HG02678 (cell line): ENCODE measurements at regions not wholly inside any gene's neighbourhood (a gene's known extent, or its start where the extent isn't known, plus 50 kb on each side); places are given as distances from the start of the nearest gene placed in this dataset.
"Not testable (repeated sequence)": the region's sequence is repeated elsewhere in the genome, so short reads cannot be mapped to it uniquely, and the experiment has no call there.

Experiments used
- ATAC-seq: cut with Tn5 transposase; IDR thresholded peaks from one replicate; pipeline ENCODE4 v1.9.1; 2021; ENCODE audit warnings: mild to moderate bottlenecking, moderate library complexity; ENCODE audit not compliant: unreplicated experiment

DNA sequence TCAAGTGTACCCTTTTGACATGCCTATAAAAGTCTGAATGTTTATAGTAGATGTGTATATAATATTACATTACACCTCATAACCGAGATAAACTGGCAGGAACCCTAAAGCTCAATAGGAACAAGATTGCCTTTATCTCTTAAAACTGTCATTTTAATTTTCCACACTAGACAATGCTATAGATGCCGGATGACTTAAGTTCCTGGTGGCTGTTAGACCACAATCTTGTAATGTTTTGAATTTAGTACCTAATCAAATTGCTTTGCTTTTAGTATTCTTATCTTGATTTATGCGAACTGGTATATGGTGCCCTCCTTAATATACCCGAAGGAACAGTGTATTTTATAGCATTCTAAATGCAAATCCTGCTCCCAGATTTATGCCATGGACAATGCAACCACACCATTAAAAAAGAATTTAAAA lies 1397.0 kb upstream of the ADGRL4 start:
- ATAC-seq, result no peak

DNA sequence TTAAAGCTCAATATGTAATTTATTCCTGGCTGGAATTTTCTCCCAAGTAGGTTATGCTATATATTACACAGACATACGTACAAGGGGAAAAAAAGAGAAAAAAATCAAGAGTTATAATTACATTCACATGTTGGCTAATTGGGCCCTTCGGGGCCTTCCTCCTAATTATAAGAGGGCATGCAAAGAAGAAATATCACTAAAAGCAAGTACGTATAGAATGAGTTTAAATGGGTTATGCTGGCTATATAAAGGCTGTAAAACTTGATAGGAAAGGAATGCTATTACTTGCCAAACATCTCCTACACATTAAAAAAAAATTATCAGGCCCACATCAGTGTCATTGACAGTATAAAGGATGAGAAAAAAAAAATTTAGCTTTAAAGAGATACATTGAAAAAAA lies 1396.1 kb upstream of the ADGRL4 start:
- ATAC-seq, result no peak

DNA sequence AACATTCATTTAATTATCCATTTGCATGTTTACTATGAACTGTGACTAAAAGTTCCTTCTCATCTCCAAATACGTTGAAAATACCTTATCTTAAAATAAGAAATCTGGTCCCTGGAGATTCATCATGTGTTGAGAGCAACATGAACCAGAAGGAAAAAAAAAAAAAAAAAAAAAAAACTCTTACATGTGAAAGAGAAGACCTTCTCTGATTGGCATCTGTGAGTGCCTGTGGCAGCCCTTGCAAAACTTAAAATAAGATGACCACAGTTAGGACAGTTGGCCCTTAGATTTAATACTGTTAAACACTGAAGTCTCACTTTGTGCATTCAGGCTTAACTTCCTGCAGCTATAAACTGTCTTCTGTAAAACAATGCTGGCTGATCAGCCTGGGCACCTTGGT lies 1395.2 kb upstream of the ADGRL4 start:
- no peak for ATAC-seq

DNA sequence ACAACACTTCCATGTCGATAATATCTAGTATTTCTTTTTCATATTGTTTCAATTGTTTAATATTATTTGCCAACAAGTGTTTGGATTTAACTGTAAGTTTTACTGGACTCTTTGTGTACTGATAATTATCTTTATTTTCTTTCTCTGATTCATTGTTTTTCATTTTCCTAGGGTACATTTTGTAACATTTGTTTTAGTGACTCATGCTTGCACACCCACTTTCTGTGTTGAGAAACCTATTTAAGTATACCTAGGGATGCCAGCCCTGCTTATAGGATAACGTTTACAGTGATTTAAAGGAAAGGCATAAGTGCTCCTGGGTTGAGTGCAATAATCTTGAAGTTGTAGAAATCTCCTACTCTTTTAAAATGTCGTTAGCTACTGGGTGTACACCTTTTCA lies 1386.0 kb upstream of the ADGRL4 start:
- ATAC-seq, result no peak

DNA sequence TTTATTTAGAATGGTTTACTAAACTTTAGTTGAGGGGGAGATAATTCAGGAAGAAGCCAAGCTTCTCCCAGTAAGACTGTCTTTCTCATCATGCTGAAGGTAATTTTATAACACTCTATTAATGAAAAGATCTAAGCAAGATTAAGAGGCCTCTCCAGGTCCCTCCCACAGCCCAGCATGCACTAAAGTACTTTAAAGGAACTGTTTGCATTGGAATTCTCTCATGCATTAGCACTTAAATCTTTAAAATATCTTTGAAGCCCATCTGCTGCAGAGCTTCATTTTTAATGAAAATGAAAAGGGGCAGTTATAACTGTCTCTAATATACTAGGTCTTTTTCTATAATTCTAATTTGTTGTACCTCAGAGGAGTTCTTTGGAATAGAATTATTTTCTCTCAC lies 1379.1 kb upstream of the ADGRL4 start:
- no peak for ATAC-seq

DNA sequence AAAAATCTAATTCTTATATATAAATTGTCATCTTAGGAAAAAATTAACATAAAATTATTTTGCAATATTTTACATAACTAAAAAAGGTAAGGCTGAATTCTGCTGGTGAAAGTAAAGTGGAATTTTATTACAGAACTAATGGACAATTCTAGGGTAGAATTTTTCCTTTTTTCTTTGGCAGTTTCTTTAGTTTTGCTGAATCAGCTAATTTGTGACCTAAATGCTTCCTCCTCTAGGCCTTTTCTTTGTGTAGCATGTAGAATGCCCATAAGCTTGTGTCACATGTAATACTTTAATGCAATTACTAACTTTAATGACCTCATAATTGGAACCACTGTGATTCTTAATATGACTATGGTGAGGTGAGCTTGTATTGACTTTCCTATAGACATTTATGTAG lies 1378.4 kb upstream of the ADGRL4 start:
- no peak for ATAC-seq

DNA sequence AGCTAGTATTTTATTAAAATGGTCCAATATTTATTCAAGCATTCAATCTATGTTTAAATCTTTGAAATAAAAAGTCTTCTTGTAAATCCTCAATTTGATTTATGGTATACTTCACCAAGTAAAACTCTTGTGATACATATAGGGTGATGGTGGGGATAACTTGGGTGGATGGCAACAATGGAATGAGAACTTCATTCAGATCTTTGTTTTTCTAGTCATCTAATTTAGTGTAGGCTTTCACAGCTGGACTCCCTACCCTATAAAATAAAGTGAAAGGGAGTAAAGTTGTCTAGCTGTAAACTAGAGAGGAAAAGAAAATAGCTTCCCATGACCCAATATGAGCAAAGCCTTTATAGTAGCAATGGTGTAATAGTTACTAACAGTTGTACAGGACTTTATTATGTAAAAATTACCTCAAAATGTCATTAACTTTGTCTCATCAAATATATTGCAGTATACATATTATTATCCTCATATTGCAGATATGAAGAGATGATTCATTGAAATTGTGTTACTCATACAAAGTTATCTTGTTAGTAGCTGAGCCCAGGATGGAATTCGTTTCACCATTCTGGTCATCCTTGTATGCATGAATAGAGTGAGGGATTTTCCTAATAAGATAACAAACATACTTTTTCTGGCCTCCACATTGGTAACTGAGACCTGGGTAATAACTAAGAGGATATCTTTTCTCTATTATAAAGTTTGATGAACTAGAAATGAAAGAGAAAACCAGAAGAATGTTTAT lies 1377.7 kb upstream of the ADGRL4 start:
- no peak for ATAC-seq

DNA sequence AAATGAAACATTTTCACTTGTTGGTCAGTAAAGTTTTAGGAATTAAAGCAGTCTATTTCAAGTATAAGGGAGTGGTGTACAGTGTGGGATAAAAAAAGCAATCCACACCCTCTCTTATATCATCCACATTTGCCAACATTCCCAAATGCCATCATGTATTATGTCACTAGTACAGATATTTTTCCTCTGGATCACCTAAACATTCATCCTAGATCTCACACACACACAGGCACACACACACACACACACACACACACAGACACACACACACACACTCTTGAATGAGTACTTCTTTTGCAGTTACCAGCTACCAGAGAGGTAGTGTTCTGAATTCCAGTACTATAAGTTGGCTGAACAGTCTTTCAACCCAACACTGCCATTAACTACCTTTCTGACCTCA lies 1369.1 kb upstream of the ADGRL4 start:
- no peak for ATAC-seq

DNA sequence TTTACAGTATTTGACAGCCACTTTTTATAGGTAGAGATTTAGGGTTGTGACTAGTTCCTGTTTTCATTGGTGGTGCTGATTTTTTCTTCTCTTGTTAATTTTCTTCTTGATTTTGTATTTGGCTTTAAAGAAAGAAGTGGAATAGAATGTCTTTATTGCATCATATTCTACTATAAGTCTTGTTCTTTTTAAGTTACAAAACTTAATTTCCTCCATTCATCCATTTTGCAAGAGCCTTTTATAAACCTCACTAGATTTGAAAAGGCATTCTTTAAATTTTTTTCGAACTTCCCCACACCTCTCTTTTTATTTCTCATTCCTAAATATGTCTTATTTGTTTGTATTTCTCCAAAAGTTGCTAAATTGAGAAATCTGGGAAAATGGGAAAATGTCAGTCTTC lies 1368.6 kb upstream of the ADGRL4 start:
- ATAC-seq, result no peak

DNA sequence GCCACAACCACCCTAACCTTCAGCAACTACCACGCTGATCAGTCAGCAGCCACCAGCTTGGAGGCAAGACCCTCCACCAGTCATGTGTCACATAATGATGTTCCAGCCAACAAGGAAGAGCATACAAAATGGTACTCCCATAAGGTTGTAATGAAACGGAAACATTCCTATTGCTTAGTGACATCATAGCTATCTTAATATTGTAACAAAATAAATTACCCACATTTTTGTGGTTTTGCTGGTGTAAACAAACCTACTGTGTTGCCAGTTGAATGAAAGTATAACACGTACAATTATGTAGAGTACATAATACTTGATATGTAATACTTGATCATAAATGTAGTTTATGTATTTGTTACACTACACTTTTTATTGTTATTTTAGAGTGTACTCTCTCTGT lies 1363.2 kb upstream of the ADGRL4 start:
- ATAC-seq, result no peak

DNA sequence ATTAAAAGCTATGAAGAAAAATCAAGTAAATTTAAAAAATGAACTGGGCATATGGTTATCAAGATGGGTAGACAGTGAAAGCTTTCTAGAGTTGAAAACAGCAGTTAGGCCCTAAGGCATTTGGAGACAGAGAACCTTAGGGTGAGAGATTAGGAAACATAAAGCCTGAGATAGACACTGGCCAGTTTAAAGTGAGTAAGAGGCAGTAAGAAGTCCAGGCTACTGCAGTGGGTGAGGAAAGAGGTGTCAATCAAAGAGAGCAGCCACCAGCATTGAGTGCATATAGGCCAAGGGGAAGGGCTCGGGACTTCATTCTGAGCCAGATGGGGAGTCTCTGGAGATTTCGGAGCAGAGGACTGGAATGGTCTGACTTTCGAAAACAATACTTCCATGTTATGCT lies 1360.5 kb upstream of the ADGRL4 start:
- ATAC-seq, result no peak

DNA sequence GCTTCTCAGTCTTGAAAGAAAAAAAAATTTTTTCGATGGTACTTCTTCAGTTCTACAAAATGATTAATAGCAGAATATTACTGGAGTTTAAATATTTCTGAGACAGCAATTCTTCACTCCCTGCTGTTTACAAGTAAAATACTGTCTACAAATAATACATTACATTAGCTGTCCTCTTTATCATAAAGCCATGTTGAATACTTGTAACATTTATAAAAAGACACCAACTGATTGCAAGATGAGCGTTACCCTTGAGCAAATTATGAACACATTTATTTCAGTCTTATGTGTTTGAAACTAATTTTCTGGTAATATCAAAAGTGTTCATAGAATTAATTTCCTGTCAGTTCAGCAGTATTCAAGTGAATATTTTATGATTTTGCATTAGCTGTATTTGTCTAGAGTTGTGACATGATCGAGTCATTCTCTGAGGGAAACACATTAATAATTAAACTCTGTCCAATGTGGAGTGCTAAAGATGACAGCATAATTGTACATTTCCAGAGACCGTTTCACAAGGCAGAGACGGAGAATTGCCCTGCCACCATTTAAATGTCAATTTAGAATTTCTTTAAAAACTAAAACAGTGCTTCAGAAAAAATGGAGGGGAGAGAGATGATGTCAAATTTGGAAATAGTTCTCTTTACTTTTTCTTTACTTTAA lies 1359.0 kb upstream of the ADGRL4 start:
- no peak for ATAC-seq

DNA sequence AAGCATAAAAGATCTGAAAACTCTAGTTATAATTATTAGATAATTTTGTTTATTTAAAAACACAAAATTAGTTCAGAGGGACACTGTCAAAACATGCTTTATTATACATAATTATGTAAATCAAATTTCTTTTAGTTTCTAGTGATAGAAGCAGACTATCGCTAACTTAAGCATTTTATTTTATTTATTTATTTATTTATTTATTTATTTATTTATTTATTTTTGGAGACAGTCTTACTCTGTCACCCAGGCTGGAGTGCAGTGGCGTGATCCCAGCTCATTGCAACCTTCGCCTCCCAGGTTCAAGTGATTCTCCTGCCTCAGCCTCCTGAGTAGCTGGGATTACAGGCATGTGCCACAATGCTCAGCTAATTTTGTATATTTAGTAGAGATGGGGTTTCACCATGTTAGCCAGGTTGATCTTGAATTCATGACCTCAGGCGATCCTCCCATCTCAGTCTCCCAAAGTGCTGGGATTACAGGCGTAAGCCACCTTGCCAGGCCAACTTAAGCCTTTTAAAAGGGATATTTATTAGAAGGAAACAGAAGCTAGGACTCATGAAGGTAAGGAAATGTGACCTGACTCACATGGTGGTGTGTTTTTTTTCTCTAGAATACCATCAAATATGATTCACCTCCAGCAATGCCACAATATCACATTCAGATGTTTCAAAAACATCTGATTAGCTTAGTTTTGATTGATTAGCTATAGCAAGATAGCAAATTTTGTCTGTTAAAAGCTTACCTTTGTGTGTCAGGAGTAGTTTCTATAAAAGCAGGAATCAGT lies 1357.4 kb upstream of the ADGRL4 start:
- no peak for ATAC-seq

DNA sequence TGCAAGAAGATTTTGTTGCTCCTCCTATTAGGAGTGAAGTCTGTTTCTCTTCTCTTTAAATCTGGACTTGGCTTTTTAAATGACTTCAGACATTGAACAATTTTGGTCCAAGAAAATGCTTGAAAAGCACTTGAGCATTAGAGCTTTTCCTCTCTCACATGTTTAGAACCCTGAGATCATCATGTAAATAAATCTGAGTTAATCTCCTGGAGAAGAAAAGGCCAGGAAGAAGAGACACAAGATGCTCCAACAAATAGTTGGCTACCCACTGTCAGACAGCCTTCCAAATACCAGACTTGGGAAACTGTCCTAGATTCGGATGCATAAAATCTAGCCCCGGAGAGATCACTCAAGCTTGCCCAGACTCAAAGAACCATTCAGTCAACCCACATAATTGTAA lies 1353.1 kb upstream of the ADGRL4 start:
- no peak for ATAC-seq

DNA sequence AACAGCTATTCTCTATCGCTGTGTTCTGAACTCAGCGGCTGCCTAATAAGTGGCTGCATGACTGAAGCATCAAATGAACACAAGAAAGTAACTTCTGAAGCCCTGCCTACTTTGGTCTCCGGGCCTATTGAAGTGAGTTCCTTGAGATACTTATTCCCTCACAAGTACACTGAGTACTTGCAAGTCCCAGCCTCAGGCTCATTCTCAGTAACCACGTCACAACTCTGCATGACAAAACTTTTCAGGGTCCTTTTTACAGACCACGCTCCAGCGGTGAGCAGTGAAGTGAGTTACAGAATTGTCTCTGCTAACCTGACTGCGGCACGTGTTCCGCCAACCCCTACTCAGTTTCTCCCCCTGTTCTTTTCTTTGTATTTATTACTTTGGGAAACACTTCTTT lies 1342.7 kb upstream of the ADGRL4 start:
- ATAC-seq, result no peak

DNA sequence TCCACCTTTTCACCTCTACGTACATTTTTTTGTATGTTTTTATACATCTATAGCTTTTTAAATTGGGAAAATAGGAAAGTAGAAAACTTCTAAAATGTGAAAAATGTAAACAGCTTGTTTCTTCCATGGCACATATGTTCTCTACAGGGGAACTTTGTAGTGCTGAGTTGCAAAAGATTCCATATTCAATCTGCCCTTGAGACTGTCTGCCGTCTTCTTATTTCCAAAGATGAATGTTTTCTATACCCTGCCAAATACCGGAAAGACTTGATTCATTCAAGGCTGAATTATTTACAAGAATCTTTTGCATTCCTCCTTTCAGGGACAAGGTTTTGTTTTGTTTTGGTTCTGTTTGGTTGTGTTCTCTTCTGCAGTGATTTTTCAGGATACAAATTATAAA lies 1334.5 kb upstream of the ADGRL4 start:
- ATAC-seq, result no peak

DNA sequence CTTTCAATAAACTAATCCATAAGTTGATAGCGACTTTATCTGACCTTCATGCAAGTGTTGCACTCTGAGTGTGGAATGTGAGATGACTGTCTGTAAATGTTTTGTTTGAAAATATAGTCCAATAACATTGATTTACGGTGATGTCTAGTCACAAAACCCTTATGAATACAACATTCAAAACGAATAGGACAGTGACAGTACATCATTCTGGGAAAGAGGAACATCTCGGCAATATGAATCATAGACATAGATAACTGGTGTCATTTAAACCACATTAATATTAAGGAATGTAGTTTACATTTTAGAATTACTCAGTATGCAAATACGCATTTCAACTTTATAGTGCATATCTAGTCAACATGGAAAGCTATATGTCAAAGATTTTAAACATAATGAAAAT lies 1311.6 kb upstream of the ADGRL4 start:
- ATAC-seq, result no peak

DNA sequence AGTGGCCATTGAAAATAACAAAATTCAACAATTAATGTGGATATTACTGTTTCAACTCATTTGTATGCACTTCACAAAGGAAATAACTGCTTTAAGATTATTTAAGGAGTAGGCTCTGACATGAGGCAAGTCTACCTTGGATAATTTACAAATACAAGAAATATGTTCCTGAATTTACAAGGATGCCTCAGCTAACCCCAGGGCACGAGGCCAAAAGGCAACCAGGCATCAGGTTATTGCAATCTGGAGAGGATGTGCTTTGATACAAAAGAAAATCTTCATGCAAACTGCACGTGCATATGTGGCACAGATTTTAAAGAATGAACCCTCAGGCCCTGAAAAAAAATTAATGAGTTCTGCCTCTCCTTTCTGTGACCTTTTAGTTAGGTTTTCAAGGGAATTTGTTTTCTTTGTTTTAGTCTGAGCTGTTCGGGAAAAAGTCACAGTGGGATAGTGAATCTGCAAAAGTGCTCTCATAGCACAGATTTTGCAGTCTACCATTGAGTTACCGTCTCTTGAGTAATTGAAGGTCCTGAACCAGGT lies 1304.2 kb upstream of the ADGRL4 start:
- ATAC-seq, result no peak

DNA sequence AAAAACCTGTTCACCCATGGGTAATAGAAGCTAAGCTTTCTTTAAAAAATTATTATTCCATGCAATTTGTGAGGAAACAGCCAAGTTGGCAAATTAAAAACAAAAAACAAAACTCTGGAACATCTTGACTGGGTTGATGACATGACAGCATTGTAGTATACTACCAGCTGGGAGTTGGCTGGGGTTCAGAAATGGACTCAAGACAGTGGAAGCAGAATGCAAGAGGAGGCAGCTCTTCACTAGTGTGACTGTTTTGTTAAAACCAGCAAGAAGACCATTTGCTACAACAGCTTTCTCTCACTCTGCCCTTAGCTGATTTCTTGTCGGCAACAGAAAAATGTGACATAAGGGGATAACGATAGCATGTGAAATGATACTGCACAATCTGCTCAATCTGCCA lies 1298.9 kb upstream of the ADGRL4 start:
- ATAC-seq, result no peak

DNA sequence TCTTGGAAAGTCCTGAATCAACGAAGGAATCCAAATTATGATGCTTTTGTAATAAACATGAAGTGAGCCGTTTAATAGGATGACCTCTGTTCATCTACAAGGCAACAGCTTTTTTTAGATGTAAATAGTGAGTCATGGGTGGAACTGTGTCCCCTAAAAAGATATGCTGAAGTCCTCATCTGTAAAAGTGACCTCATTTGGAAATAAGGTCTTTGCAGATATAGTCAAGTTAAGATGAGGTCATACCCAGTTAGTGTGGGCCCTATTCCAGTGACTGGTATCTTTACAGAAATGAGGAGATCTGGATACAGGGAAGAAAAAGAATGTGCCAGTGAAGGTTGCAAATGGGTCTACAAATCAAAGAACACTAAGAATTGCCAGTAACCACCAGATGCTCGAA lies 1287.3 kb upstream of the ADGRL4 start:
- ATAC-seq, result no peak

DNA sequence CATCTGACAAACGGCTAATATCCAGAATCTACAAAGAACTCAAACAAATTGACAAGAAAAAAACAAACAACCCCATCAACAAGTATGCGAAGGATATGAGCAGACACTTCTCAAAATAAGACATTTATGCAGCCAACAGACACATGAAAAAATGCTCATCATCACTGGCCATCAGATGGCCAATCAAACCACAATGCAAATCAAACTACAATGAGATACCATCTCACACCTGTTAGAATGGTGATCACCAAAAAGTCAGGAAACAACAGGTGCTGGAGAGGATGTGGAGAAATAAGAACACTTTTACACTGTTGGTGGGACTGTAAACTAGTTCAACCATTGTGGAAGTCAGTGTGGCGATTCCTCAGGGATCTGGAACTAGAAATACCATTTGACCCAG lies 1282.2 kb upstream of the ADGRL4 start:
- not testable (repeated sequence) for ATAC-seq

DNA sequence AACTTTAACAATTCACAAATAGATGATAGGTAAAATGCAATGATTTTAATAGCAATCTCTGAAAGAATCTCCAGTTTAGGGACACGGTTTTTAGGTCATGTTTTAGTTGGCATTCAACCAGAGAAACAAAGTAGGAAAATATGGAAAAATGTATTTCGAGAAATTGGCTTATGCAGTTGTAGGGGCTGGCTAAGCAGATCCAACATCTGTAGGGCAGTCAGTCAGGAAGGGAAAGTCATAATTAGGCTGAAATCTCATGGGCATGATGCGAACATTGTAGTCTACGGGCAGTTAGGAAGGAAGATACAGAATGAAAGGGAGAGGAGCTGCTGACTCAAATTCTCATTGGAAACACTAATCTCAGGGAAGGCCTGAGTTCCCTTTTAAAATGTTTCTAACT lies 1276.0 kb upstream of the ADGRL4 start:
- ATAC-seq, result no peak
